GM12878 (cell line): ENCODE measurements at regions not wholly inside any gene's neighbourhood (a gene's known extent, or its start where the extent isn't known, plus 50 kb on each side); places are given as distances from the start of the nearest gene placed in this dataset.

Experiments used
- CBX5 ChIP-seq: sonication (generic); IDR thresholded peaks from 2 replicates; pipeline ENCODE4 v1.6.1; 2016; ENCODE audit warnings: low read depth, moderate library complexity, mild to moderate bottlenecking, inconsistent platforms
- FOXM1 ChIP-seq: IDR thresholded peaks from 2 replicates; pipeline ENCODE4 v1.6.1; 2012; ENCODE audit warnings: low read depth, mild to moderate bottlenecking, inconsistent platforms, low read length, moderate library complexity
- IKZF1 ChIP-seq: fragments of 450-650 bp; conservative IDR thresholded peaks from 2 replicates; pipeline ENCODE4 v1.6.1; 2017; ENCODE audit warnings: antibody characterized with exemption, mild to moderate bottlenecking
- MEF2A ChIP-seq: IDR thresholded peaks from 2 replicates; pipeline ENCODE4 v1.6.1; 2011; ENCODE audit warnings: low read depth, mild to moderate bottlenecking, low read length, moderate library complexity; ENCODE audit not compliant: insufficient read depth
- MTA3 ChIP-seq: IDR thresholded peaks from 2 replicates; pipeline ENCODE4 v1.6.1; 2012; ENCODE audit warnings: low read length, inconsistent platforms, borderline replicate concordance
- NFIC ChIP-seq: IDR thresholded peaks from 2 replicates; pipeline ENCODE4 v1.6.1; 2012; ENCODE audit warnings: low read depth, mild to moderate bottlenecking, inconsistent platforms, low read length, moderate library complexity
- RB1 ChIP-seq: fragments of 450-650 bp; formaldehyde crosslinking; IDR thresholded peaks from 2 replicates; pipeline ENCODE4 v1.6.1; 2017; ENCODE audit warnings: mild to moderate bottlenecking, borderline replicate concordance
- RCOR1 ChIP-seq: conservative IDR thresholded peaks from 2 replicates; pipeline ENCODE4 v1.6.1; 2012; ENCODE audit warnings: low read depth, low read length, improper control_type of control experiment
- SRF ChIP-seq, 2 experiments: IDR thresholded peaks; 2 replicates each; pipeline ENCODE4 v1.6.1; 2011; ENCODE audit warnings: low read depth in 2 of 2, low read length in 2 of 2, mild to moderate bottlenecking in 1 of 2, moderate library complexity in 1 of 2
- TBL1XR1 ChIP-seq: IDR thresholded peaks from 2 replicates; pipeline ENCODE4 v1.6.1; 2012; ENCODE audit warnings: low read depth, low read length, improper control_type of control experiment
- USF2 ChIP-seq: IDR thresholded peaks from 2 replicates; pipeline ENCODE4 v1.6.1; 2011; ENCODE audit warnings: low read depth, low read length, improper control_type of control experiment, borderline replicate concordance
- ZBTB4 ChIP-seq: fragments of 450-650 bp; formaldehyde crosslinking; IDR thresholded peaks from 2 replicates; pipeline ENCODE4 v1.4.0; 2022; ENCODE audit warnings: mild to moderate bottlenecking, moderate library complexity
- TF ChIP-seq, protein P1 (sequence below): fragments of 450-650 bp; IDR thresholded peaks from 2 replicates; pipeline ENCODE4 v1.6.1; 2018; ENCODE audit warnings: mild to moderate bottlenecking, low read depth, moderate library complexity; ENCODE audit not compliant: partially characterized antibody
- TF ChIP-seq, protein P2 (sequence below): fragments of 450-650 bp; IDR thresholded peaks from 2 replicates; pipeline ENCODE4 v1.6.1; 2017; ENCODE audit warnings: mild to moderate bottlenecking, moderate library complexity
- TF ChIP-seq, protein P3 (sequence below): fragments of 150-350 bp; IDR thresholded peaks from 2 replicates; pipeline ENCODE4 v1.6.1; 2016; ENCODE audit warnings: low read depth, low read length

DNA sequence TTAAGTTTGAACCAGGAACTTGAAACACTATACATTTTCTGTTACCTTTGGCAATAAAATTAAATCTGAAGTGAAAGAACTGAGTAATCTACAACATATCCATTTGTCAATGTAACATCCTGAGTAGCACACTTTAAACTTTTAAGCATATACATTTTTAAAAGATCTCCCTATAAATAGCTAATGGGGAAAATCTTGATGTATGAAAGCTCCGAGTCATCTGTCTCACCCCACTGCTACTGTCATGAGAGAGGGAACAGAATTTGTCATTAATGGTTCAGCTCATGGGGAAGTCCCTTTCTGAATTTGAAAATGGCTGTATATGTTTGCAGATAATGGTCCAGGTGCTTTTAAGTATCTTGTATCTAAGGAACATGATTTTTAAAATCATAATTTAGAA is 55.2 kb upstream of the NOX3 start (continued):
- TF ChIP-seq ZBTB4 (CRISPR knock-in tag) (no peak), RB1 (no peak), FOXM1 (0 out of 2 replicates have a peak, but pooled peaks have one; percentile 31), TBL1XR1 (no peak), MTA3 (no peak), MEF2A (0 out of 2 replicates have a peak, but pooled peaks have one; percentile 57), RCOR1 (no peak), IKZF1 (no peak), NFIC (peak; percentile 70; the same call in 1 of the 2 replicates), SRF (IDR thresholded peaks at IDR 0.05; ENCODE audit: low read depth in 2 of 2, low read length in 2 of 2) (no peak), CBX5 (0 out of 2 replicates have a peak, but pooled peaks have one; percentile 44), USF2 (no peak)
- TF ChIP-seq, protein P1, sequence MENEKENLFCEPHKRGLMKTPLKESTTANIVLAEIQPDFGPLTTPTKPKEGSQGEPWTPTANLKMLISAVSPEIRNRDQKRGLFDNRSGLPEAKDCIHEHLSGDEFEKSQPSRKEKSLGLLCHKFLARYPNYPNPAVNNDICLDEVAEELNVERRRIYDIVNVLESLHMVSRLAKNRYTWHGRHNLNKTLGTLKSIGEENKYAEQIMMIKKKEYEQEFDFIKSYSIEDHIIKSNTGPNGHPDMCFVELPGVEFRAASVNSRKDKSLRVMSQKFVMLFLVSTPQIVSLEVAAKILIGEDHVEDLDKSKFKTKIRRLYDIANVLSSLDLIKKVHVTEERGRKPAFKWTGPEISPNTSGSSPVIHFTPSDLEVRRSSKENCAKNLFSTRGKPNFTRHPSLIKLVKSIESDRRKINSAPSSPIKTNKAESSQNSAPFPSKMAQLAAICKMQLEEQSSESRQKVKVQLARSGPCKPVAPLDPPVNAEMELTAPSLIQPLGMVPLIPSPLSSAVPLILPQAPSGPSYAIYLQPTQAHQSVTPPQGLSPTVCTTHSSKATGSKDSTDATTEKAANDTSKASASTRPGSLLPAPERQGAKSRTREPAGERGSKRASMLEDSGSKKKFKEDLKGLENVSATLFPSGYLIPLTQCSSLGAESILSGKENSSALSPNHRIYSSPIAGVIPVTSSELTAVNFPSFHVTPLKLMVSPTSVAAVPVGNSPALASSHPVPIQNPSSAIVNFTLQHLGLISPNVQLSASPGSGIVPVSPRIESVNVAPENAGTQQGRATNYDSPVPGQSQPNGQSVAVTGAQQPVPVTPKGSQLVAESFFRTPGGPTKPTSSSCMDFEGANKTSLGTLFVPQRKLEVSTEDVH, result no peak
- TF ChIP-seq, protein P2, sequence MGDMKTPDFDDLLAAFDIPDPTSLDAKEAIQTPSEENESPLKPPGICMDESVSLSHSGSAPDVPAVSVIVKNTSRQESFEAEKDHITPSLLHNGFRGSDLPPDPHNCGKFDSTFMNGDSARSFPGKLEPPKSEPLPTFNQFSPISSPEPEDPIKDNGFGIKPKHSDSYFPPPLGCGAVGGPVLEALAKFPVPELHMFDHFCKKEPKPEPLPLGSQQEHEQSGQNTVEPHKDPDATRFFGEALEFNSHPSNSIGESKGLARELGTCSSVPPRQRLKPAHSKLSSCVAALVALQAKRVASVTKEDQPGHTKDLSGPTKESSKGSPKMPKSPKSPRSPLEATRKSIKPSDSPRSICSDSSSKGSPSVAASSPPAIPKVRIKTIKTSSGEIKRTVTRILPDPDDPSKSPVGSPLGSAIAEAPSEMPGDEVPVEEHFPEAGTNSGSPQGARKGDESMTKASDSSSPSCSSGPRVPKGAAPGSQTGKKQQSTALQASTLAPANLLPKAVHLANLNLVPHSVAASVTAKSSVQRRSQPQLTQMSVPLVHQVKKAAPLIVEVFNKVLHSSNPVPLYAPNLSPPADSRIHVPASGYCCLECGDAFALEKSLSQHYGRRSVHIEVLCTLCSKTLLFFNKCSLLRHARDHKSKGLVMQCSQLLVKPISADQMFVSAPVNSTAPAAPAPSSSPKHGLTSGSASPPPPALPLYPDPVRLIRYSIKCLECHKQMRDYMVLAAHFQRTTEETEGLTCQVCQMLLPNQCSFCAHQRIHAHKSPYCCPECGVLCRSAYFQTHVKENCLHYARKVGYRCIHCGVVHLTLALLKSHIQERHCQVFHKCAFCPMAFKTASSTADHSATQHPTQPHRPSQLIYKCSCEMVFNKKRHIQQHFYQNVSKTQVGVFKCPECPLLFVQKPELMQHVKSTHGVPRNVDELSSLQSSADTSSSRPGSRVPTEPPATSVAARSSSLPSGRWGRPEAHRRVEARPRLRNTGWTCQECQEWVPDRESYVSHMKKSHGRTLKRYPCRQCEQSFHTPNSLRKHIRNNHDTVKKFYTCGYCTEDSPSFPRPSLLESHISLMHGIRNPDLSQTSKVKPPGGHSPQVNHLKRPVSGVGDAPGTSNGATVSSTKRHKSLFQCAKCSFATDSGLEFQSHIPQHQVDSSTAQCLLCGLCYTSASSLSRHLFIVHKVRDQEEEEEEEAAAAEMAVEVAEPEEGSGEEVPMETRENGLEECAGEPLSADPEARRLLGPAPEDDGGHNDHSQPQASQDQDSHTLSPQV, result no peak
- TF ChIP-seq, protein P3, sequence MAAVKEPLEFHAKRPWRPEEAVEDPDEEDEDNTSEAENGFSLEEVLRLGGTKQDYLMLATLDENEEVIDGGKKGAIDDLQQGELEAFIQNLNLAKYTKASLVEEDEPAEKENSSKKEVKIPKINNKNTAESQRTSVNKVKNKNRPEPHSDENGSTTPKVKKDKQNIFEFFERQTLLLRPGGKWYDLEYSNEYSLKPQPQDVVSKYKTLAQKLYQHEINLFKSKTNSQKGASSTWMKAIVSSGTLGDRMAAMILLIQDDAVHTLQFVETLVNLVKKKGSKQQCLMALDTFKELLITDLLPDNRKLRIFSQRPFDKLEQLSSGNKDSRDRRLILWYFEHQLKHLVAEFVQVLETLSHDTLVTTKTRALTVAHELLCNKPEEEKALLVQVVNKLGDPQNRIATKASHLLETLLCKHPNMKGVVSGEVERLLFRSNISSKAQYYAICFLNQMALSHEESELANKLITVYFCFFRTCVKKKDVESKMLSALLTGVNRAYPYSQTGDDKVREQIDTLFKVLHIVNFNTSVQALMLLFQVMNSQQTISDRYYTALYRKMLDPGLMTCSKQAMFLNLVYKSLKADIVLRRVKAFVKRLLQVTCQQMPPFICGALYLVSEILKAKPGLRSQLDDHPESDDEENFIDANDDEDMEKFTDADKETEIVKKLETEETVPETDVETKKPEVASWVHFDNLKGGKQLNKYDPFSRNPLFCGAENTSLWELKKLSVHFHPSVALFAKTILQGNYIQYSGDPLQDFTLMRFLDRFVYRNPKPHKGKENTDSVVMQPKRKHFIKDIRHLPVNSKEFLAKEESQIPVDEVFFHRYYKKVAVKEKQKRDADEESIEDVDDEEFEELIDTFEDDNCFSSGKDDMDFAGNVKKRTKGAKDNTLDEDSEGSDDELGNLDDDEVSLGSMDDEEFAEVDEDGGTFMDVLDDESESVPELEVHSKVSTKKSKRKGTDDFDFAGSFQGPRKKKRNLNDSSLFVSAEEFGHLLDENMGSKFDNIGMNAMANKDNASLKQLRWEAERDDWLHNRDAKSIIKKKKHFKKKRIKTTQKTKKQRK, result no peak
